GM21515 (cell line): ENCODE measurements at regions not wholly inside any gene's neighbourhood (a gene's known extent, or its start where the extent isn't known, plus 50 kb on each side); places are given as distances from the start of the nearest gene placed in this dataset.

ENCODE experiments used
- ATAC-seq: cut with Tn5 transposase; IDR thresholded peaks from one replicate; pipeline ENCODE4 v1.9.1; 2021; ENCODE audit not compliant: unreplicated experiment

DNA sequence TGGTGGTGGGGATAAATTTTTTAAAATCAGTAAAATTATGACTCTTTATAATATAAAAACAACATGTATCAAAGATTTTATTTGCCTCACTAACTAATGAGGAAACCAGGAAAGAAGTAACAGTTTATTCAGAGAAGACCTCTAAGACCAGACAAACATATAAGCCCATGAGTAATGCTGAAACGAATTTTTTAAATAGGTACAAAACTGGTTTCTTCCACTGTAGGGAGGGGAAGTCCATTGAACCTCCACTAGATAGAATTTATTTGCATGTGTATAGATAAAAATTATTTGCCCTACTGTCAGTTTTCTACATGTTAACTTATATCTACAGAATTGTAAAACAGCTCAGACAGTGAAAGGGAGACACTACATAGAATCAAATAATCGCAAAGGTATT lies 86.8 kb downstream of the ZC3H11B start:
- no peak for ATAC-seq

DNA sequence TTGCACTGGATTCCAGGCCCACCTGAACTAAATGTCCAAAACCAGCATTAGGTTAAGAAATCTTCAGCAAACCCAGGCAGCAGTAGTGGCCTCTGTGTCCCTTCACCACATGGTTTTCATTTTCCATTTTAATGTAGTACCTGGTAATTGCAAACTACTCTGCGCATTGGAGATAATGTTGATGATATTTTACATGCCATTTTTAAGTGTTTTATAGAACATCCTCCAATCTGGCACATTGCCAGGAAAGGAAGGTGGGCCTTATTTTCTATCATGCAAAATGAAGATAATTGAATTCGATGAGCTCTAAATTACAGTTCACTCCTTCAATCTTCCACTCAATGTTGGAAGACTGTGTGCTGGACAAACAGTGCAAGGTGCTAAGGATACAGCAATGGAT lies 89.5 kb downstream of the ZC3H11B start:
- no peak for ATAC-seq

- ATAC-seq: no peak
These were observed 91.6 kb downstream of the ZC3H11B start for GRCh38 chr1:219521325-219521724.

DNA sequence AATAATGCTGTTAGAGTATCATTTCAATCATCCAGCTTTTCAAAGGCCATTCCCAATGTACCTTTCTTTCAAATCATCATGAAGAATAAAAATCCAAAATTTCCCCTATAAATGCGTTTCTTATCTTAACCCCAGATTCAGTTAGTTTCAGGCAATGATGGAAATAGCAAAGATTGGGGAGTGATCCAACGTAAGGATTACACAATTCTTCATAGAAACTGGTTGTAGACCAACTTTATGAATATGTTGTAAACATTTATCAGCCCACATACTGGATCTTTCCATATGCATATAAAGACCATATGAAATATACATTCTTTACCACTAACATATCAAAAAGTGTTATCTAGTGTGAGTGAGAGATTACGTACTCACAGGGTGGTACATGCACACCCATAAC lies 92.7 kb downstream of the ZC3H11B start:
- no peak for ATAC-seq

DNA sequence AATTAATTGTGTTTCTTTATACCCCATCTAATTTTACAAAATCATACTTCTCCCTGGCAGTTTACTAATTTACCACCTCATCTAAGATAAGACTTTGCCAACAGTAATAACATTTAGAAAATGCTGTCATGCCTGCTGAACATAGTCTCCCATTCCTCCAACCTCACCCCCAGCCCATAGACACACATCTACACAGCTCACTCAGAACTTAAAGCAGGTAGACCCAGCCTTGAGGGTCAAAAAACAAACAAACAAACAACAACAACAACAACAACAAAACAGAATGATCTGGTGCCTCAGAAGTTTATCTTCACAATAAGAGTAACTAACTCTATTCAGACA lies 94.0 kb downstream of the ZC3H11B start:
- no peak for ATAC-seq

- ATAC-seq: no peak
These were observed 94.6 kb downstream of the ZC3H11B start for GRCh38 chr1:219518168-219518906.

DNA sequence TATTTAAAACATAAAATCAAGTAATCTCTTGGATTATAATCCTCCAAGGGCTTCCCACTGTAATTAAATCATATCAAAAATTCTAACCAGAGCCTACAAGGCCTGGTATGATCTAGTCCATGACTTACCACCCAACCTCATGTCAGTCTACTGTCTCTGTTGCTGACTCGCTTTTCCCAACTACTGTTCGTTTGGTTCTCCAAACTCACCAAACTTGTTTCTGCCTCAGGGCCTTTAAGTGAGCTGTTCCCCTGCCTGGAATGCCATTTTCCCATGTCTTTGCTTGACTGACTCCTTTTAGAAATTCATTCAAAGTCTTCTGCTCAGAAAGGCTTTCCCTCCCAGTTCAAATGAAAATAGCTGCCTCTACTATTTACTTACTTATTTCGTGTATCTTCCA lies 95.9 kb downstream of the ZC3H11B start:
- ATAC-seq: no peak

DNA sequence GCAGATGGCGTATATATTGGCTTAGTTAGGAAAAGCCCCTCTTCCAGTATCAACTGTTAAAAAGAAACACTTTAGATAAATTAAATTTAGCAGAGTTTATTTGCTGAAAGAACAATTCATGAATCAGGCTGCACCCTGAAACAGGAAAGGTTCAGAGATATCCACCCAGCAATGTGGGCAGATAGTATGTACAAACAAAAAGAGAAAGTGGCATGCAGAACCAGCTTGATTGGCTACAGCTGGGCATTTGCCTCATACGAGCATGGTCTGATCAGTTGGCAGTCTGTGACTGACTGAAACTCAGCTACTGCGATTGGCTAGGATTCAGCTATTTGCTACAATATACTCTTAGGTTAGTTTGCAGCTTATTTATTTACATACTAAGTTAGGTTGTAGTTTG lies 98.2 kb downstream of the ZC3H11B start:
- ATAC-seq: no peak

DNA sequence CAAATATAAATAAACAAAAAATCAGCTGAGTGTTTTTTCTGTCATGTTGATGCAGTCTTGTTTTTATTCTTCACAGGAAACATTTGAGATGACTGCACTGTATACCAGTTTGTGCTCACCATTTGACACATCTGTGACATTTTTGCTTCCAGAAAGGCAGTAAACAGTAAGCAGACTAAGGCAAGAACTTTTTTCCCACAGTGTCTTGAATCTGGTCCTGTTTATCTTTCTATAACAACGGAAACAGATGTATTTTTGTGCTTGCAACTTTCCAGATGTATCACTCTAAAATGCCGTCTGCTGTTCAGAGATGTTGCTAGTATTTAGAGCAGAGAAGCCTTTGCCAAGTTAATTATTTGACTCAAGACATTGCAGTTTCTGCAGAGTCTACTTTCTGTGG lies 105.5 kb downstream of the ZC3H11B start:
- no peak for ATAC-seq

- ATAC-seq: no peak
These were observed 106.0 kb downstream of the ZC3H11B start for GRCh38 chr1:219506936-219507335.

GRCh38 chr1:219506473-219506899 lies 106.4 kb downstream of the ZC3H11B start:
- ATAC-seq: no peak

GRCh38 chr1:219505886-219506285 lies 107.0 kb downstream of the ZC3H11B start:
- ATAC-seq: no peak

- no peak for ATAC-seq
These were observed 109.3 kb downstream of the ZC3H11B start for GRCh38 chr1:219503604-219504003.

DNA sequence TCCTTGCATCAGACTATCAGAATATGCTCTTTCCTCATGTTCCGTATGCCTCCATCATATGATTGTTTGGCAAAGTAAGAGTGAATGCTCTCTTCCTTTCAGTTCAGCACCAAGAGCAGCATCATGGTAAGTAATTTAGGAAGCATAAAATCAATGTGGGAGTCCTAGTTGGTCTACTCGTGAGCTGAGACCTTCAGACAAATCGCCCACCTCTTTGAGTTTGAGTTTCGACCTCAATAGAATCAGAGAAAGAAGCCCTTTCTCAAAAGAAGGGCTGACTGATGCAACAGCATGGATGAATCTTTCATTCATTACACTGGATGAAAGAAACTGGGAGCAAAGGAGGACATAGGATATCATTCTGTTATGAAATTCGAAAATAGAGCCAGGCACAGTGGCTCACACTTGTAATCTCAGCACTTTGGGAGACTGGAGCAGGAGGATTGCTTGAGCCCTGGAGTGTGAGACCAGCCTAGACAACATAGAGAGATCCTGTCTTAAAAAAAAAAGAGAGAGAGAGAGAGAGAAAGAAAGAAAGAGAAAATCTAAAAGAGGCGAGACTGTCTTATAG lies 112.5 kb downstream of the ZC3H11B start:
- no peak for ATAC-seq

DNA sequence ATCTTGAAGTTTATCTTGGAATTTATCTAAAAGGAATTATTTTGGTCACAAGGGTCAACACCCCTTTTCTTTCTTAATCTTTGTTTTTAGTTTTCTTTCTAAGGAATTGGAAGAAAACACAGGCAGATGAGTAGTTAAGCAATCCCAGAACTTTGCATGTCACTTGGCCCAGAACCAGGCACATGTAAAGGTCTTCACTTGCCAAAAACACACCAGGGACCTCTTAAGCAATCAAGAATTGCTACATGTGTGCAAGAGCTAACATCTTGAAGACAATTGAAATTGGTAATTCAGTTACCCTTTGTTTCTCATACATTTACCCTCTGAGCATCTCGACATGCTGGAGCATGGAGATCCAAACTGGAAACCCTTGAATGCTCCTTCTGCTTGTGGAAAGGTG lies 114.2 kb downstream of the ZC3H11B start:
- ATAC-seq: no peak

- no peak for ATAC-seq
These were observed 117.0 kb downstream of the ZC3H11B start for GRCh38 chr1:219495737-219496408.

DNA sequence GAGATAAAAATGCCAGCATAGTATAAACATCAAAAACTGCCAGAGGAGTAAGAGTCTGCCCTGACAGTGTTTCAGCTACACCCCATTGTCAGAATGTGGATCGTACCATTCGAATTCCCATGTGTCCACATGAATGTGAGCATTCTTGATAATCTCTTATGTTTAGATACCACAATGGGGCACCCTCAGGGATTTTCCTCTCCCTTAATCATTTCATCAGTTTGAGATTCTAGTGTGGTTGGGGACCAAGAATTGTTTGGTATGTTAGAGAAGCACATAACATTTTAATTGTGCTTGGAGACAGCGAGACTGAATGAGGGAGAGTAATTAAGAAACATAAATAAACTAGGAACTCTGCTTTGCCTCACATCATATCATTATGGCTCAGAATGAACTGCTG lies 120.2 kb downstream of the ZC3H11B start:
- no peak for ATAC-seq

- ATAC-seq: no peak
These were observed 122.3 kb downstream of the ZC3H11B start for GRCh38 chr1:219490566-219490965.

- ATAC-seq: no peak
These were observed 123.3 kb downstream of the ZC3H11B start for GRCh38 chr1:219489636-219490035.

DNA sequence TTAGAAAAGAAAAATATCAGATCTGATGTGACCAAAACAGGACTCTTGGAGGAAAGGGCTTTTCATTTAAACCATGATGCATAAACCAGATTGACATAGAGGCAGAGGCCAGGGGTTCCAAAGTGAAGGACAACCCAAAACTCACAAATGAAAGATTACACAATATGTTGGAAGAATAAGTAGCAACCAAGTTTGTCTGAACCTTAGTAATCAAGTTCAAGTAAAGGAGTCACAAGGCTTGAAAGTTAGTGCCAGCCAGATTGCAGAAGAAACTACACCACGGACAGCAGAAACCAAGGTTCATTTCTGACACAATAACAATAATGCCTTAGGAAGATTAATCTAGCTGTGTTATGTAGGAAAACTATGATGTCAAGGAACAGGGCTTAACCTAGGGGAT lies 124.6 kb downstream of the ZC3H11B start:
- ATAC-seq: no peak

- ATAC-seq: no peak
These were observed 129.4 kb downstream of the ZC3H11B start for GRCh38 chr1:219483530-219483929.

GRCh38 chr1:219480011-219480410 lies 132.9 kb downstream of the ZC3H11B start:
- no peak for ATAC-seq
